SJSA1 (cell line): ENCODE measurements at regions not wholly inside any gene's neighbourhood (a gene's known extent, or its start where the extent isn't known, plus 50 kb on each side); places are given as distances from the start of the nearest gene placed in this dataset.
A peak's percentile ranks its signal among the peaks of the same experiment; 100 is the strongest.

ENCODE experiments used
- DNase-seq, 2 experiments: peaks; one replicate each; pipeline ENCODE4 v3.0.0-alpha.2; 2015 to 2020; ENCODE audit warnings: low spot score in 2 of 2, low read depth in 1 of 2
- H3K27ac ChIP-seq: fragments of 250-450 bp; sonication (Bioruptor Pico); 2 replicates; pipeline ENCODE4 v1.5.1; 2020; ENCODE audit warnings: mild to moderate bottlenecking, moderate library complexity
- H3K27me3 ChIP-seq: fragments of 250-450 bp; sonication (Bioruptor Pico); replicated peaks from 2 replicates; pipeline ENCODE4 v1.5.1; 2020; ENCODE audit warnings: mild to moderate bottlenecking, moderate library complexity
- H3K36me3 ChIP-seq: fragments of 250-450 bp; sonication (Bioruptor Pico); 2 replicates; pipeline ENCODE4 v1.5.1; 2020; ENCODE audit warnings: mild to moderate bottlenecking
- H3K4me1 ChIP-seq: fragments of 250-450 bp; sonication (Bioruptor Pico); replicated peaks from 2 replicates; pipeline ENCODE4 v1.6.1; 2021; ENCODE audit warnings: mild to moderate bottlenecking
- H3K4me3 ChIP-seq: fragments of 250-450 bp; sonication (Bioruptor Pico); 2 replicates; pipeline ENCODE4 v1.5.1; 2020; ENCODE audit warnings: mild to moderate bottlenecking
- H3K9me3 ChIP-seq: fragments of 250-450 bp; sonication (Bioruptor Pico); replicated peaks from 2 replicates; pipeline ENCODE4 v1.5.1; 2020; ENCODE audit warnings: mild to moderate bottlenecking

DNA sequence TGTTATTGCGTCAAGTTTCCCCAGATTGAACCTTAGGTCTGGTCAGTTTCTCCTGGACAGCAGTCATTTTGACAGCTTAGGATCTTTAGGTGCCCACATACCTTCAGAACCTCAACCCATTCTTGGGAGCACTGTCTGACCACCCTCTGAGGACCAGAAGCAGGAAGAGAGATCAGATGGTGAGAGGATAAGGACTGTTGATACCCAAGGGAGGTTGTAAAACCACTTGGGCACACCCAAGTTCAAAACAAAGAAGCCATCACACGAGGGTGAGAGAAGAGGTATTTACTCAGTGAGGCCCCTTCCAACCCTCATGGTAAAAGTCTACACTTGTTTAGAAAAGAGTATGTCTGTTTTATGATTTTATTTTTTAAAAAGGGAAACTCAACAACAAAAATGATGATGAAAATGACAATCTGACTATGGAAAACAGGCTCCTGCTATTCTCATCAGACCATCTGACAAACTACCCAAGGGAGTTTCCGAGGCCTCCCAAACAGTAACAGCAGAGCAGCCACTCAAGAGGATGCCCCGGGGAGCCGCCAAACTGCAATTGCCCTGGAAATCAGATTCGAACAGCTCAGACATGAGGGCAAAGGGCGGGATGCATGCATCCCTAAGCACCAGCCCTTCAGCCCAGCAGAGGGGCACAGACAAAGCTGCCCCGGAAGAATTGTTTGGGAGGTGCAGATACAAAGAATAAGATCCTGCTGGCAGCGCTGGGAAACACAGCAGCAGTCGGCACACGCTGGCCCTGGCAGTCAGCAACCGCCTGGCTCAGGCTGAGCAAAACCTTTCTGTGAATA is 162.6 kb upstream of the PLEKHG7 start:
- Histone ChIP-seq H3K36me3 (no peaks in the 10 kb centered on the region), H3K9me3 (no peaks in the 10 kb centered on the region), H3K27me3 (no peaks in the 10 kb centered on the region), H3K4me1 (peaks cover 28% of the 10 kb centered on the region), H3K27ac (no peak overlapping the region), H3K4me3 (no peak overlapping the region)
- DNase-seq, result no peak

DNA sequence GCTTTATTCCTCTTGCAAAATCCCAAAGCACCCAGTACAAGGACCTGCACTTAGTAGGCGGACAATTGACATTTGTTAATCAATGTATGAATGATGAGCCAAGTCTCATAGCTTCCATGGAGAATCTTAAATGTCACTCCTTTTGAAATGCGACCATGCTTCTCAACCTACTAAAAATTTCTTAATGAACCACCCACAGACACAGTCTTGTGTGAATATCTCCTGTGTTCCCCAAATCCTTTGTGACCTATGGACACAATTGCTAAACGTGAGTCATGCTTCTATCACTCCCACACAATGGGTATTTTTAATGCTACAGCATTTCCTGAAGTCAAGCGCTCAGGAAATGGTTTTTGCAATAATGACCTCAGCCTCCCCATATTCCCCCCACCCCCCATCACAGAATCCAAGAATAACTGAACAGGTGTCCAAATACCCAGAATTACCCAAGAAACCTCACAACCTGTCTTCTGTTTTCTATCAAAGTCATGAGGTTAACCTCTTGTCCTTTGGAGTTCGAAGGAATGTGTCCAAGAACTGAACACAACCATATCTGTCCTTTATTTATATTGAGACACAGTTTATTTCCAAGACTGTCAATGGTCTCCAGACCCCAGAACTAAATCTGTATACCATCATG is 163.6 kb upstream of the PLEKHG7 start:
- Histone ChIP-seq H3K36me3 (no peaks in the 10 kb centered on the region), H3K4me1 (peaks cover 28% of the 10 kb centered on the region), H3K27ac (peak overlapping the region; percentile 52; the same call in 1 of the 2 replicates), H3K9me3 (no peaks in the 10 kb centered on the region), H3K27me3 (no peaks in the 10 kb centered on the region), H3K4me3 (no peak overlapping the region)
- peak in 1 of 2 experiments; percentile 42 for DNase-seq

DNA sequence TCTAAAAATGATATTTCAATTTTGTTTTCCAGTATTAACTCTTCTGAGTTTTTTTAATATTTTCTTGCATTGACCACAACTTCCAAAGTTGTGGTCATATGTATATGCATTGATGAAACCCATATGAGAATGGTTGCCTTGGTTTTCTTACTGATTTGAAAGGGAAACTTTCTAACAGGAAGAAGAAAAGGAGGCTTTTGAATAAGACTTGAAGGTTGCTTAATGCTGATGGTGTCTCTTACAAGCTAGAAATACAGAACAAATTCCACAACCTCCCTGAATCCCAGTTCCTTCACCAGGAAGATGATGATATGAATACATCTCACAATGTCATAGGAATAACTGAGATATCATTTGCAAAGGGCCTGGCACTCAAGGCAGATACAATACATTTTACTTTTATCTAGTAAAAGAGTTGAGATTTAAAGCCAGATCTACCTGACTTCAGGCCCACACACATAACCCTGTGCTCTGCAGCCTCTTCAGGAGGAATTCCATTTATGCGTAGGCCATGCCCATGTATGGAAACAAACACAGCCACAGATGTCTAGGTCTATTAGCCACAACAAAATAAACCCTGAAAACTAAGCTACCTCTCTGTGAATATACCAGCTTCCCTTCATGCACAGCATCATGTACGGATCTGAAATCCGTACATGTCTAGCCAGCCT is 165.4 kb upstream of the PLEKHG7 start:
- Histone ChIP-seq H3K9me3 (no peaks in the 10 kb centered on the region), H3K4me3 (no peak overlapping the region), H3K27me3 (no peaks in the 10 kb centered on the region), H3K27ac (no peak overlapping the region; the same call in 1 of the 2 replicates), H3K36me3 (no peaks in the 10 kb centered on the region), H3K4me1 (peaks cover 28% of the 10 kb centered on the region)
- no peak for DNase-seq

DNA sequence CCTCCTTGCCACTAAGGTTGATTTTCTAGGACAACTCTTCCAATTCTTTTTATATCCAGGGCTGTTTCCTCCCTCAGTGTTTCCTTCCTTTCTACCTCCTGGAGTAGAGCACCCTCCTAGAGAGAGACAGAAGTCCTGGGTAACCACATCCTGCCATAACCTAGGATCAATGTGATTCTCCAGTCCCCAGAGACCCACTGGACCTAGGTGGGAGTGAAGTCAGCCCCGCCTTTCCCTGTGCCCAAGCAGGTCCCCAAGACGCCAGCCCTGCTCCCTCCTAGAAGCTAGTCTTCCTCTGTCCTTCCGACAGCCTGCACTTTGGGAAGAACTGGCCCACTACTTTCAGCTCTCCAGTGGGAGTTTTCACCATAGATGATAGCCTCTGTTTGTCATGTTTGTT is 166.8 kb upstream of the PLEKHG7 start:
- Histone ChIP-seq H3K4me1 (peaks cover 28% of the 10 kb centered on the region), H3K36me3 (no peaks in the 10 kb centered on the region), H3K9me3 (no peaks in the 10 kb centered on the region), H3K27me3 (no peaks in the 10 kb centered on the region), H3K27ac (no peak overlapping the region), H3K4me3 (no peak overlapping the region)
- DNase-seq, result no peak

DNA sequence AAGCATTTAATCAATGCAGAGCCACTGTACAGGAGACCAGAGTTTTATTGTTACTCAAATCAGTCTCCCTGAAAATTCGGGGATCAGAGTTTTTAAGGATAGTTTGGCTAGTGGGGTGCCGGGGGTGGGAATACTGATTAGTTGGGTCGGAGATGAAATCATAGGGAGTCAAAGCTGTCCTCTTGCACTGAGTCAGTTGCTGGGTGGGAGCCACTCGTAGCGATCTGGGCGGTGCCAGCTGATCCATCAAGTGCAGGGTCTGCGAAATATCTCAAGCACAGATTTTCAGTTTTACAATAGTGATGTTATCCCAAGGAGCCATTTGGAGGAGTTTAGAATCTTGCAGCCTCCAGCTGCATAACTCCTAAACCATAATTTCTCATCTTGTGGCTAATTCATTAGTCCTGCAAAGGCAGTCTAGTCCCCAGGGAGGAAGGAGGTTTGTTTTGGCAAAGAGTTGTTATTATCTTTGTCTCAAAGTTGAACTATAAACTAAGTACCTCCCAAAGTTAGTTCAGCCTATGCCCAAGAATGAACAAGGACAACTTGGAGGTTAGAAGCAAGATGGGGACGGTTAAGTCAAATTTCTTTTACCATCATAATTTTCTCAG is 169.4 kb upstream of the PLEKHG7 start:
- H3K9me3 ChIP-seq, result no peaks in the 10 kb centered on the region
- H3K36me3 ChIP-seq, result no peaks in the 10 kb centered on the region
- H3K4me3 ChIP-seq, result no peak overlapping the region
- no peaks in the 10 kb centered on the region for H3K27me3 ChIP-seq
- no peak overlapping the region for H3K27ac ChIP-seq
- DNase-seq, result no peak
- peaks cover 9% of the 10 kb centered on the region for H3K4me1 ChIP-seq

DNA sequence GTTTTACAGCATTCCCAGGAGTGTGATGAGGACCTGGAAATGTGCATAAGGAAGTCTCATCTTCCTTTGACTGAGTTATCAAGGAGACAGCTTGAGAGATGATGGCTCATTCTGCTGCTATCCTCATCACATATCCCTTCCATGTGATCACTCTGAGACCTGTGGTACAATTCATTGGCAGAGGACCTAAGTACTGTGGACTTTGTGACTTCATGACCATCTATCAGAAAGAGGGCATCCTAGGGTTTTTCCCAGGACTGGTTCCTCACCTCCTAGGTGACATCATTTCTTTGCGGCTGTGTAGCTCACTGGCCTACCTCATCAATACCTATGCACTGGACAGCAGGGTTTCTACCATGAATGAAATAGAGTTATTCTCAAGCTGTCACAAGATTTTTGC is 172.1 kb upstream of the PLEKHG7 start:
- Histone ChIP-seq H3K4me1 (no peaks in the 10 kb centered on the region), H3K4me3 (no peak overlapping the region), H3K9me3 (no peaks in the 10 kb centered on the region), H3K27me3 (no peaks in the 10 kb centered on the region), H3K36me3 (no peaks in the 10 kb centered on the region), H3K27ac (no peak overlapping the region)
- DNase-seq, result no peak

DNA sequence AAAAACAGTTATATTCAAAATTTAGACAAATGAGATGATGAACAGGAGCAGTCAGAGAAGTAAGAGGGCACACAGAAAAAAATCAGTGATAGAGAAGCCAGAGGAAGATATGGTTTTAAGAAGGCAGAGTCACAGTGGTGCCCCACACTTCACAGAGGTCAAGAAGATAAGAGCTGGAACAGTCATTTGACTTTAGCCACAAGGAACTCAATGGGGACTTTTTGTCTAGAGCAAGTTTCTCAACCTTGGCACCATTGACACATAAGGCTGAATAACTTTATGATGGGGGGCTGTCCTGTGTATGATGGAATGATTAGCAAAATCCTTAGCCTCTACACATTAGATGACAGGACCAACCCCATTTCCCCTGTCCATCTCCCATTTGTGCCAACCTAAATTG is 172.8 kb upstream of the PLEKHG7 start:
- Histone ChIP-seq H3K4me1 (no peaks in the 10 kb centered on the region), H3K9me3 (no peaks in the 10 kb centered on the region), H3K27me3 (no peaks in the 10 kb centered on the region), H3K36me3 (no peaks in the 10 kb centered on the region), H3K27ac (no peak overlapping the region), H3K4me3 (no peak overlapping the region)
- DNase-seq, result no peak

DNA sequence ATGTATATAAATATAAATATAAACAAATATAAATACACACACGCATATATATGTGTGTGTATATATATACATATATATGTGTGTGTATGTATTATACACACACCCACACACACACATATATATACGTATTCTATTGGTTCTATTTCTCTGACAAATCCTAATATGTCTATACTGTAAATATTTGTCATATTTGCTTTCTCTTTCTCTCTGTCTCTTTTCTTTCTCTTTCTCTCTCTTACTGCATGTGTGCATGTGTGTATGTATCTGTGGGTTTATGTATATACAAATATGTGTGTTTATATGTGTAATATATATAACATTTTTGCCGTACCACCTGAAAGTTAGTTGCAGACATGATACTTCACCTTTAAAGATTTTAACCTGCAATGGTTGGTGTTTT is 174.2 kb upstream of the PLEKHG7 start:
- H3K36me3 ChIP-seq, result no peaks in the 10 kb centered on the region
- H3K27me3 ChIP-seq, result no peaks in the 10 kb centered on the region
- DNase-seq, result no peak
- H3K9me3 ChIP-seq, result no peaks in the 10 kb centered on the region
- no peak overlapping the region for H3K27ac ChIP-seq
- H3K4me1 ChIP-seq, result no peaks in the 10 kb centered on the region
- H3K4me3 ChIP-seq, result no peak overlapping the region

DNA sequence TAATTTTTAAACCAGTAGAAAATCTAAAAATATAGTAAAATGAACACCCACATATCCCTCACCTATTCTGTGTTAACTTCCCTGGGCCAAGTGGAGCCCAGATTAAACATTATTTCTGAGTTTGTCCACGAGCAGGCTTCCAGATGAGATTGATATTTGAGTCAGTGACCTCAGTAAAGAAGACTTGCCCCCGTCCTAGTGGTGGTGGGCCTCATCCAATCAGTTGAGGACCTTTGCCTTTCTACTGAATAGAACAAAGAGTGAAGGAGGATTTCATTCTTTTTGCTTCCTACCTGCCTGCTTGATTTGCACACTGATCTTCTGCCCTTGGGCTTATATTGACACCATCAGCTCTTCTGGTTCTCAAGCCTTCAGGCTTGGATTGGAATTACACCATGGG is 174.7 kb upstream of the PLEKHG7 start:
- DNase-seq, result no peak
- no peaks in the 10 kb centered on the region for H3K9me3 ChIP-seq
- H3K4me3 ChIP-seq, result no peak overlapping the region
- no peaks in the 10 kb centered on the region for H3K4me1 ChIP-seq
- no peaks in the 10 kb centered on the region for H3K36me3 ChIP-seq
- no peak overlapping the region for H3K27ac ChIP-seq
- H3K27me3 ChIP-seq, result no peaks in the 10 kb centered on the region

DNA sequence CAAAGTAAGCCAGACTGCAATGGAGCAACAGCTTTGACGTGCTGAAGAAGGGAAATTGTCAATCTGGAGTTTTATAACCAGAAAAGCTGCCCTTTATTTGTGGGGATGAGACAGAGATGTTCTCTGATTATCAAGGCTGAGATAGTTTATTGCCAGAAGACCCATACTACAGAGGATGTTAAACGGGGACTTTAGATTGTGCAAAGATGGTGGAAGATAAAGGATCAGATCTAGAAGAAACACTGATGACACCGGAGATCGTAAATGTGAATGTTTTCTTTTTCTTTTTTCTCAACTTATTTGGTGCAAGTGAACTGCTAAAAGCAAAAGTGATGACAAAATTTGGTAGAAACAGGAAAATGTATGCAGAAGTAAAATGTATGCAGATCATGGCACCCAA is 178.3 kb upstream of the PLEKHG7 start:
- no peaks in the 10 kb centered on the region for H3K9me3 ChIP-seq
- H3K27me3 ChIP-seq, result no peaks in the 10 kb centered on the region
- no peak overlapping the region for H3K27ac ChIP-seq
- DNase-seq, result no peak
- no peaks in the 10 kb centered on the region for H3K4me1 ChIP-seq
- no peak overlapping the region for H3K4me3 ChIP-seq
- no peaks in the 10 kb centered on the region for H3K36me3 ChIP-seq

DNA sequence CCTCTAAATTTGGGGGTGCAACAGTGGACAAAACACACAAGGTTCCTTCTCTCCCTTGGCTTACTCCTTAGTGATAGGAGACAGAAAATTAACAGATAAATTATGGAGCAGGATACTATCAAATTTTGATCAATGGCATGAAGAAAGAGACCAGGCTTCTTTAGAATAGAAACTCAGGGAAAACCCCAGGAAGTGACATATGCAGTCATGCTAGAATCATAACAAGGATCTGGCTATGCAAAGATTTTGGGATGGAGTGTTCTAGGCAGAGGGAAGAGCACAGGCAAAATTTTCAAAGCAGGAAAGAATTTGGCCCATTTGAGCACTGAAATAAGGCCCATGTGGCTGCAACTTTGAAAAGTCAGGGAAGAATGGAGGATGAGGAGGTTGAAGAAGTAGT is 182.3 kb upstream of the PLEKHG7 start:
- Histone ChIP-seq H3K27ac (no peak overlapping the region), H3K36me3 (no peaks in the 10 kb centered on the region), H3K9me3 (no peaks in the 10 kb centered on the region), H3K27me3 (no peaks in the 10 kb centered on the region), H3K4me1 (no peaks in the 10 kb centered on the region), H3K4me3 (no peak overlapping the region)
- DNase-seq, result no peak

DNA sequence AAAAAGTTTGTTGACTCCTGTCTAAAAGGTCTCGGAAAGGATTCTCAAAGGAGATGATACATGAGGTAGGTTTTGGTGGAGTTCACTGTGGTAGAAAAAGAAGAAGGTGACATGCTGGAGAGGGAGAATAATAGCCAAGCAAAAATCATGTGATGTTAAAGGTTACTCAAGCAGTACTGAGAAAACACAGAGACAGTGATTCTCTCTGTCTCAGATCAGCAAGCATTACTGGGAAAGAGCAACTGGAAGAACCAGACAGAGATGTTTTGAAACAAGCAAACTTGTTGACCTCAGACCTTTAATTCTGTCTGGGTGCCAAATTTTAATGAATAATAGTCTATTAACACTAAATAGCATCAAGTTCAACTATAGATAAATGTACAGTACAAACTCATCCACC is 183.5 kb upstream of the PLEKHG7 start:
- DNase-seq, result no peak
- no peaks in the 10 kb centered on the region for H3K9me3 ChIP-seq
- H3K36me3 ChIP-seq, result no peaks in the 10 kb centered on the region
- no peak overlapping the region for H3K27ac ChIP-seq
- no peak overlapping the region for H3K4me3 ChIP-seq
- H3K27me3 ChIP-seq, result no peaks in the 10 kb centered on the region
- H3K4me1 ChIP-seq, result no peaks in the 10 kb centered on the region

DNA sequence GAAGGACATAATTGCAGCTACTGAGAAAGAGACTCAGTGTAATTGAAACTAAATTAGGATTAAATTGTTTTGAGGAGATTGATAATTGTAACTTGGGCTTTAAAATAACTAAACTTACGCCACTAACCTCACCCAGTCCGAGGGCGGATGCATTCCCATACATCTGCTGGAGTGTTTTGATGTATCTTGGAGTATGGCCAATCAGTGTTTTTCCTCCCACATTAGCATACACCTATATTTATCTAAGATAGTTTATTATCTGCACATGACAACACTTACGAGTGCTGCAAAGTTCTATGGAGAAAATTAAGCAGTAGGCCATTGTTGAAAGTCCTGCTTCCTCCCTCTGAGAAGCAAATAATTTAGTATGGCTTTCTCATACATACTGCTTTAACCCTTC is 184.7 kb upstream of the PLEKHG7 start:
- Histone ChIP-seq H3K27ac (no peak overlapping the region), H3K9me3 (no peaks in the 10 kb centered on the region), H3K27me3 (no peaks in the 10 kb centered on the region), H3K4me1 (no peaks in the 10 kb centered on the region), H3K36me3 (no peaks in the 10 kb centered on the region), H3K4me3 (no peak overlapping the region)
- DNase-seq, result no peak

DNA sequence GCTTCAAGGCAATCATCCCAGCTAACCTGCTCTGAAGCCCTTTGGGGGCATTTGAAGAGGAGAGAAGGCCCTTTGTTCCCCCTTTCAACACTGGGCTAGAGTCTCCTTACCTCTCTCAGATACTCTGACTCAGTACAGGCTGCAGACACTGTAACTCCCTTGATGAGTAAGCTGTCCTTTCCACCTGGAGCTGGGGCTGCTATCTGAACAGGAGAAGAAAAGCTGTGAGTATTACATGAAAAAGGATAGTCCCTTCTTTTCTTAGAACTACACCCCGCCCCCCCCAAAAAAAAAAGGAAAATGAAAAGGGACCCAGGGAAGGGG is 186.6 kb upstream of the PLEKHG7 start:
- Histone ChIP-seq H3K9me3 (no peaks in the 10 kb centered on the region), H3K4me1 (no peaks in the 10 kb centered on the region), H3K27me3 (no peaks in the 10 kb centered on the region), H3K27ac (no peak overlapping the region), H3K4me3 (no peak overlapping the region), H3K36me3 (no peaks in the 10 kb centered on the region)
- DNase-seq, result no peak
